MM.1S (cell line): ENCODE measurements at regions not wholly inside any gene's neighbourhood (a gene's known extent, or its start where the extent isn't known, plus 50 kb on each side); places are given as distances from the start of the nearest gene placed in this dataset.
"Not testable (repeated sequence)": the region's sequence is repeated elsewhere in the genome, so short reads cannot be mapped to it uniquely, and the experiment has no call there.

ENCODE experiments used
- DNase-seq: peaks from one replicate; pipeline ENCODE4 v3.0.0-alpha.2; 2015
- H2AFZ ChIP-seq: fragments of 300-600 bp; sonication (generic); 2 replicates; pipeline ENCODE4 v1.6.0; 2016; ENCODE audit warnings: antibody characterized with exemption, low read length
- H3F3A ChIP-seq: fragments of 300-600 bp; sonication (generic); 2 replicates; pipeline ENCODE4 v1.6.1; 2016; ENCODE audit warnings: mild to moderate bottlenecking, antibody characterized with exemption, low read length, moderate library complexity, mixed read lengths; ENCODE audit not compliant: insufficient read depth
- H3K27ac ChIP-seq: fragments of 300-600 bp; sonication (generic); 2 replicates; pipeline ENCODE4 v1.5.1; 2016; ENCODE audit warnings: mild to moderate bottlenecking, low read length
- H3K27me3 ChIP-seq: fragments of 300-600 bp; sonication (generic); replicated peaks from 2 replicates; pipeline ENCODE4 v1.6.0; 2016; ENCODE audit warnings: low read length; ENCODE audit not compliant: insufficient read depth
- H3K36me3 ChIP-seq: fragments of 300-600 bp; sonication (generic); replicated peaks from 2 replicates; pipeline ENCODE4 v1.6.1; 2016; ENCODE audit warnings: mild to moderate bottlenecking, low read length, mixed read lengths; ENCODE audit not compliant: insufficient read depth
- H3K4me1 ChIP-seq: fragments of 300-600 bp; sonication (generic); 2 replicates; pipeline ENCODE4 v1.6.1; 2016; ENCODE audit warnings: low read length, mixed read lengths
- H3K4me2 ChIP-seq: fragments of 300-600 bp; sonication (generic); 2 replicates; pipeline ENCODE4 v1.6.0; 2016; ENCODE audit warnings: low read depth, low read length
- H3K4me3 ChIP-seq: fragments of 300-600 bp; sonication (generic); 2 replicates; pipeline ENCODE4 v1.5.1; 2016; ENCODE audit warnings: low read length, mixed read lengths
- H3K79me2 ChIP-seq: fragments of 300-600 bp; sonication (generic); 2 replicates; pipeline ENCODE4 v1.6.1; 2016; ENCODE audit warnings: mixed run types, low read length, mixed read lengths
- H3K9ac ChIP-seq: fragments of 300-600 bp; sonication (generic); 2 replicates; pipeline ENCODE4 v1.6.1; 2016; ENCODE audit warnings: low read length, mixed read lengths
- H3K9me2 ChIP-seq: fragments of 300-600 bp; sonication (generic); replicated peaks from 2 replicates; pipeline ENCODE4 v1.6.1; 2016; ENCODE audit warnings: mild to moderate bottlenecking, low read length, mixed read lengths; ENCODE audit not compliant: insufficient read depth
- H3K9me3 ChIP-seq: fragments of 300-600 bp; sonication (generic); replicated peaks from 2 replicates; pipeline ENCODE4 v1.6.1; 2016; ENCODE audit warnings: mild to moderate bottlenecking, low read length, mixed read lengths; ENCODE audit not compliant: insufficient read depth
- H4K20me1 ChIP-seq: fragments of 300-600 bp; sonication (generic); 2 replicates; pipeline ENCODE4 v1.6.1; 2016; ENCODE audit warnings: mild to moderate bottlenecking, low read length, moderate library complexity, mixed read lengths; ENCODE audit not compliant: insufficient read depth
- CTCF ChIP-seq: fragments of 300-600 bp; sonication (generic); IDR thresholded peaks from 2 replicates; pipeline ENCODE4 v1.5.1; 2016; ENCODE audit warnings: antibody characterized with exemption, low read length, mixed read lengths
- EZH2 ChIP-seq: fragments of 300-600 bp; sonication (generic); optimal IDR thresholded peaks from 2 replicates; pipeline ENCODE3; 2017; ENCODE audit warnings: low read depth, mild to moderate bottlenecking, antibody characterized with exemption, low read length, mixed read lengths
- EZH2phosphoT487 ChIP-seq: fragments of 300-600 bp; sonication (generic); IDR thresholded peaks from 2 replicates; pipeline ENCODE4 v1.6.1; 2018; ENCODE audit warnings: antibody characterized with exemption, low read length

- H3K4me1 ChIP-seq, result no peaks in the 10 kb centered on the region
- no peaks in the 10 kb centered on the region for H3K27me3 ChIP-seq
- H3K9me3 ChIP-seq, result no peaks in the 10 kb centered on the region
- H3K36me3 ChIP-seq, result no peaks in the 10 kb centered on the region
- no peak for DNase-seq
- no peak overlapping the region for H3K4me3 ChIP-seq
- no peak overlapping the region for H3K27ac ChIP-seq
- H3F3A ChIP-seq, result no peaks in the 10 kb centered on the region
- no peak overlapping the region for H2AFZ ChIP-seq
- no peak for TF ChIP-seq EZH2
- no peak for TF ChIP-seq CTCF
- TF ChIP-seq EZH2phosphoT487, result no peak
- H3K9ac ChIP-seq, result no peak overlapping the region
- no peaks in the 10 kb centered on the region for H4K20me1 ChIP-seq
- H3K9me2 ChIP-seq, result no peaks in the 10 kb centered on the region
- no peaks in the 10 kb centered on the region for H3K79me2 ChIP-seq
- H3K4me2 ChIP-seq, result no peak overlapping the region
Measured at GRCh38 chr13:109940637-109941036, 154.3 kb upstream of the IRS2 start.

- Histone ChIP-seq H3K4me1 (no peaks in the 10 kb centered on the region), H3K27ac (no peak overlapping the region), H3K9ac (no peak overlapping the region), H3K4me3 (no peak overlapping the region), H4K20me1 (no peaks in the 10 kb centered on the region), H3F3A (no peaks in the 10 kb centered on the region), H3K36me3 (no peaks in the 10 kb centered on the region), H3K9me3 (no peaks in the 10 kb centered on the region), H3K27me3 (no peaks in the 10 kb centered on the region), H3K9me2 (no peaks in the 10 kb centered on the region), H2AFZ (no peak overlapping the region), H3K4me2 (no peak overlapping the region), H3K79me2 (no peaks in the 10 kb centered on the region)
- DNase-seq, result no peak
- no peak for TF ChIP-seq EZH2phosphoT487
- no peak for TF ChIP-seq EZH2
Measured at GRCh38 chr13:109939838-109940237, 153.5 kb upstream of the IRS2 start.

- no peak for TF ChIP-seq EZH2
- TF ChIP-seq EZH2phosphoT487, result no peak
- no peak for TF ChIP-seq CTCF
- H3K9ac ChIP-seq, result no peak overlapping the region
- H3K4me1 ChIP-seq, result no peaks in the 10 kb centered on the region
- H3K4me3 ChIP-seq, result no peak overlapping the region
- no peaks in the 10 kb centered on the region for H3K9me3 ChIP-seq
- no peak for DNase-seq
- no peaks in the 10 kb centered on the region for H3F3A ChIP-seq
- H3K36me3 ChIP-seq, result no peaks in the 10 kb centered on the region
- H4K20me1 ChIP-seq, result no peaks in the 10 kb centered on the region
- no peak overlapping the region for H3K27ac ChIP-seq
- no peaks in the 10 kb centered on the region for H3K79me2 ChIP-seq
- H3K4me2 ChIP-seq, result no peak overlapping the region
- H3K9me2 ChIP-seq, result no peaks in the 10 kb centered on the region
- no peak overlapping the region for H2AFZ ChIP-seq
- H3K27me3 ChIP-seq, result no peaks in the 10 kb centered on the region
Measured at GRCh38 chr13:109939180-109939579, 152.8 kb upstream of the IRS2 start.

GRCh38 chr13:109938255-109938936, 152.0 kb upstream of the IRS2 start:
- Histone ChIP-seq H3K4me3 (no peak overlapping the region), H2AFZ (no peak overlapping the region), H3K27me3 (no peaks in the 10 kb centered on the region), H3K9ac (no peak overlapping the region), H3K9me3 (no peaks in the 10 kb centered on the region), H3K36me3 (no peaks in the 10 kb centered on the region), H3K27ac (no peak overlapping the region), H4K20me1 (no peaks in the 10 kb centered on the region), H3K4me1 (no peaks in the 10 kb centered on the region), H3K79me2 (no peaks in the 10 kb centered on the region), H3K4me2 (no peak overlapping the region), H3K9me2 (no peaks in the 10 kb centered on the region), H3F3A (no peaks in the 10 kb centered on the region)
- no peak for TF ChIP-seq EZH2phosphoT487
- no peak for TF ChIP-seq EZH2
- no peak for TF ChIP-seq CTCF
- no peak for DNase-seq

DNA sequence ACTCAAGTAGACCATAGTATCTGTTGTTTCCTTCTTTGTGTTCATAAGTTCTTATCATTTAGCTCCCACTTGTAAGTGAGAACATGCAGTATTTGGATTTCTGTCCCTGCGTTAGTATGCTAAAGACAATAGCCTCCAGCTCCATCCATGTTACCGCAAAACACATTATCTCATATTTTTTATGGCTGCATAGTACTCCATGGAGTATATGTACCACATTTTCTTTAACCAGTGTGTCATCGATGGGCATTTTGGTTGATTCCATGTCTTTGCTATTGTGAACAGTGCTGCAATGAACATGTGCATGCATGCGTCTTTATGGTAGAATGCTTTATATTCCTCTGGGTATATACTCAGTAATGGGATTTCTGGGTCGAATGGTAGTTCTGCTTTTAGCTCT, 148.1 kb upstream of the IRS2 start:
- H3K4me2 ChIP-seq, H3K36me3 ChIP-seq: not testable (repeated sequence)

More for the DNA sequence above, 148.1 kb upstream of the IRS2 start:
- not testable (repeated sequence) for H3K9me3 ChIP-seq, H3F3A ChIP-seq, H2AFZ ChIP-seq, H3K4me3 ChIP-seq, H3K27ac ChIP-seq, H3K9me2 ChIP-seq, DNase-seq, H4K20me1 ChIP-seq, H3K79me2 ChIP-seq, H3K4me1 ChIP-seq, H3K9ac ChIP-seq, H3K27me3 ChIP-seq
